ENCODE measurements at regions not wholly inside any gene's neighbourhood (a gene's known extent, or its start where the extent isn't known, plus 50 kb on each side); places are given as distances from the start of the nearest gene placed in this dataset.

GRCh38 chr5:167554564-167555290 lies 736.7 kb upstream of the WWC1 start:
- no peak for DNase-seq (ENCODE audit: extremely low read depth, low read depth)

DNA sequence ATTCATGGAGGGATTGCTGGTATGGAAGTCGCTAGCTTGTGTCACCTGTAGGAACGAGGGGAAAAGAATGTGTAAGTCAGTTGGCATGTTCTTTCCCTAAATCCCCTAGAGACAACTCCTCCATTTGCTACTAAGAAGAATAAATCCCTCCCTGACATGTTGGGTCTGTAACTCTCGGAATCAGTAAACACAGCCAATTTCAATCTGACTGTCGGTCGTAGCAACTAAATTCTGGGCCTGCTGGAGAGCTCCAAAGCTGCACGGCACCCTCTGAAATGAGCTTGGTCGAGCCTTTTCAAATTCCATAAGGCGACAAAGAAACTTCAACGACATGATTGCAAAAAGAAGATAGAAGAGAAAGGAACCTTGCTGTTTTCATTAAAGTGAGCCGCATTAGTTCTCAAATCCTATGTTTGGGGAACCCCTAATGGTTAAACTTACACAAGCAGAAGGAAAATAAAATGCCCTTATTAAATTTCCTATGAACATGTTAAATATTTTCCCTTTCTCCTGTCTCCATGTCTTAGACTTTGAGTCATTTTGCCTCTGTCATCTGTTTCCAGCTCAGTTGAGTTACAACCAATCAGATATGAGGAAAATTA lies 735.8 kb upstream of the WWC1 start:
- DNase-seq (ENCODE audit: extremely low read depth, low read depth), result no peak
- no peak for TF ChIP-seq CTCF (IDR thresholded peaks at IDR 0.05; ENCODE audit: low read depth, low read length)

More at GRCh38 chr5:167554564-167555290, 736.7 kb upstream of the WWC1 start:
- no peak for TF ChIP-seq CTCF (IDR thresholded peaks at IDR 0.05; ENCODE audit: low read depth, low read length)

- no peak for DNase-seq (ENCODE audit: extremely low read depth, low read depth)
- TF ChIP-seq CTCF (IDR thresholded peaks at IDR 0.05; ENCODE audit: low read depth, low read length), result no peak
Measured at GRCh38 chr5:167557359-167557758, 734.1 kb upstream of the WWC1 start.

GRCh38 chr5:167561796-167562195 lies 729.6 kb upstream of the WWC1 start:
- DNase-seq (ENCODE audit: extremely low read depth, low read depth), result no peak
- TF ChIP-seq CTCF (IDR thresholded peaks at IDR 0.05; ENCODE audit: low read depth, low read length), result no peak

DNA sequence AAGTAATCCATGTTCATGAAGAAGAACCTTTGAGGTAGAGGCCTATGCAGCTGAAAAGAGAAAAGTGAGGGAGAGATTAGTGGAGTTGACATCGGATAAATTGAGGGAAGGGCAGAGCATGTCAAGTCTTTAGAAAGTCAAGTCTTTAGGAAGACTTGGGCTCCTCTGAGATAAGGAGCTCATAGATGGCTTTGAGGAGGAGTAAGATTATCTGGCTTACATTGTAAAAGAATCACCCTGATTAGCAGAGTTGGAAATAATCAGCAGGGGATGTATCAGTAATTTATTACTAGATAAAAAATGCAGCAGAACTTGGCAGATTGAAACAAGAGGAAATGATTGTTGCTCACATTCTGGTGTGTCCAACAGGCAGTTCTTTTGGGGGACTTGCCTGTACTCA lies 727.2 kb upstream of the WWC1 start:
- no peak for DNase-seq (ENCODE audit: extremely low read depth, low read depth)
- no peak for TF ChIP-seq CTCF (IDR thresholded peaks at IDR 0.05; ENCODE audit: low read depth, low read length)

DNA sequence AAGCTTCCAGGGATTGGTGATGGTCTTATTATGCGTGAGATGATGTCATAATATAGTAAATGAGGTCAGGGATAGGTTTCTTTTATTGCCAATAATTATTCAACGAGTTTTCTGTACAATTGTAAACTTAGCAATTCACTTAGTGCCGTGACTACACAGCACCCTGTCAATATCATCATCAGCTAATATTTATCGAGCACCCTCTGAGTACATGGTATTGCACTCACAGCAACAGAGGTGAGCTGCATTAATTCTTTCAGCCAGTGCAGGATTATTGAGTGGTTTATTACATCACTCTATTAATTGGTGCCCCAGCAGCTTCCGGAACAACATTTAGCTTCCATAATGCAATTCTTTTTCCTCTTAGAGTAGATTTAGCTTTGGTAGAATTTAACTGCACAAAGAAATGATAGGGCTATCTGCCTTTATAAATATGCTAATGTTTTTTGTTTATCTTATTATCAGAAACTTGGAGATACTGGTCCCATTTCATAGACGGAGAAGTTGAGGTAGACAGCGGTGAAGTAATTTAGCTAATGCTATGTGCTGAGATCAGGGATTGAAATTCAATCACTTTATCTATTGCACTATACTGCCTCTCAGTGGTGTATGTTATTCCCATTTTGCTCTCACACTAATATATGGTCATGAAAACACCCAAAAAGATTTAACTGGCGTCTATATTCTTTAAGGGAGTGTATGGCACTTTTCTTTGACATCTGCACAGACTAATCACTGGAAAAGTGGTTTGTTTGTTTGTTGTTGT lies 726.1 kb upstream of the WWC1 start:
- no peak for DNase-seq (ENCODE audit: extremely low read depth, low read depth)
- TF ChIP-seq CTCF (IDR thresholded peaks at IDR 0.05; ENCODE audit: low read depth, low read length), result peak; percentile 15

DNA sequence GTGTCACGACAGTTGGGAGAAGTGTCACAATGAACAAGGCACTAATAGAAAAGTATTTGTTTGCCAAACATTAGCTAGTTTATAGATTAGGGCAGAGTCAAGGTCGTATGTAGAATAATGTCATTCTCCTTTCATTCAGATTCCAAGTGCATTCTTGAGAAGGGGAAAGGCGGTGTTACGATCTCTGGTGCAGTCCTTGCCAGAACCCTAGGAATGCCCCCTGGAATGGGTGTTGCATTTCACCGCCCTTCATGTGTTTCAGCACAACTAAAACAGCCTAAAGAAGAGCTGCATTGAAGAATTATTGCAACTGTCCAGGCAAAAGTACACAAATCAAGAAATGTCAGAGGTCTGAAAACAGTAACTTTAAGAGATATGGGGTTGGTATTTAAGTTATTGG lies 721.0 kb upstream of the WWC1 start:
- no peak for DNase-seq (ENCODE audit: extremely low read depth, low read depth)
- TF ChIP-seq CTCF (IDR thresholded peaks at IDR 0.05; ENCODE audit: low read depth, low read length), result no peak
